A673 (cell line): ENCODE measurements at regions not wholly inside any gene's neighbourhood (a gene's known extent, or its start where the extent isn't known, plus 50 kb on each side); places are given as distances from the start of the nearest gene placed in this dataset.

Experiments
- CTCF ChIP-seq: fragments of 300-800, 200-600 bp; sonication (generic); conservative IDR thresholded peaks from 2 replicates; pipeline ENCODE4 v1.5.1; 2017; ENCODE audit warnings: low read depth, mild to moderate bottlenecking, antibody characterized with exemption, low read length, moderate library complexity, mixed read lengths
- EZH2 ChIP-seq: fragments of 200-600 bp; sonication (generic); IDR thresholded peaks from 2 replicates; pipeline ENCODE4 v1.6.1; 2017; ENCODE audit warnings: borderline replicate concordance, low read depth, mild to moderate bottlenecking, mixed read lengths, antibody characterized with exemption, low read length; ENCODE audit not compliant: poor library complexity, severe bottlenecking

GRCh38 chr6:101294051-101294638, 99.4 kb upstream of the GRIK2 start:
- no peak for TF ChIP-seq CTCF
- no peak for TF ChIP-seq EZH2
